Kidney (tissue), 13 donors: ENCODE measurements at regions not wholly inside any gene's neighbourhood (a gene's known extent, or its start where the extent isn't known, plus 50 kb on each side); places are given as distances from the start of the nearest gene placed in this dataset.
"Not testable (repeated sequence)": the region's sequence is repeated elsewhere in the genome, so short reads cannot be mapped to it uniquely, and the experiment has no call there.

Source experiments
- DNase-seq, 5 donors: peaks; one replicate each; pipeline ENCODE4 v3.0.0-alpha.2; 2013 to 2020
- FAIRE-seq: peaks from 2 replicates; lab custom pipeline; 2012; peaks lifted over from hg19 to GRCh38; lab: Jason Lieb, UNC
- H3K27ac ChIP-seq, 2 donors: one replicate each; pipeline ENCODE4 v1.7.0; 2013; ENCODE audit warnings: low read depth in 2 of 2, low read length in 2 of 2, inconsistent platforms in 1 of 2
- H3K27me3 ChIP-seq: one replicate; pipeline ENCODE4 v1.7.1; 2013; ENCODE audit warnings: low read length, inconsistent platforms; ENCODE audit not compliant: control insufficient read depth, insufficient read depth
- H3K36me3 ChIP-seq, 3 donors: one replicate each; pipeline versions ENCODE4 v1.7.0 to v1.7.1; 2013; ENCODE audit warnings: low read length in 3 of 3, control low read depth in 1 of 3, inconsistent platforms in 1 of 3; ENCODE audit not compliant: insufficient read depth in 3 of 3, control insufficient read depth in 2 of 3
- H3K4me1 ChIP-seq, 3 donors: one replicate each; pipeline versions ENCODE4 v1.7.0 to v1.7.1; 2013; ENCODE audit warnings: low read length in 3 of 3, inconsistent platforms in 1 of 3, low read depth in 1 of 3; ENCODE audit not compliant: control insufficient read depth in 2 of 3, insufficient read depth in 2 of 3
- H3K4me3 ChIP-seq, 3 donors: one replicate each; pipeline versions ENCODE4 v1.7.0 to v1.8.1; 2013; ENCODE audit warnings: low read length in 3 of 3, control low read depth in 1 of 3, inconsistent platforms in 1 of 3
- H3K9ac ChIP-seq, 3 donors: one replicate each; pipeline versions ENCODE4 v1.7.0 to v1.7.1; 2013; ENCODE audit warnings: low read length in 3 of 3, control low read depth in 1 of 3, inconsistent platforms in 1 of 3
- H3K9me3 ChIP-seq, 3 donors: one replicate each; pipeline versions ENCODE4 v1.7.0 to v1.7.1; 2013; ENCODE audit warnings: low read length in 3 of 3, control low read depth in 1 of 3, inconsistent platforms in 1 of 3; ENCODE audit not compliant: control insufficient read depth in 2 of 3, insufficient read depth in 1 of 3
- intact Hi-C: fragments of 100-400 bp; cut with DNase I; formaldehyde crosslinking; loops from one replicate; pipeline ENCODE4 v1.11.1; 2022
- TF ChIP-seq, protein P1 (sequence below): IDR thresholded peaks from 3 replicates; pipeline ENCODE4 v1.5.1; 2012; ENCODE audit warnings: mild to moderate bottlenecking, moderate library complexity, borderline replicate concordance; ENCODE audit not compliant: insufficient read depth; ENCODE audit errors: extremely low read depth
- donor health status: control.
- donor health status: control.
- donor health status: control.
- donor health status: control.
- donor health status: control.
- donor health status: DM: yes; HTN: yes; CAD: no.
- donor health status: Normal renal cell carcinoma (clear cell type).

DNA sequence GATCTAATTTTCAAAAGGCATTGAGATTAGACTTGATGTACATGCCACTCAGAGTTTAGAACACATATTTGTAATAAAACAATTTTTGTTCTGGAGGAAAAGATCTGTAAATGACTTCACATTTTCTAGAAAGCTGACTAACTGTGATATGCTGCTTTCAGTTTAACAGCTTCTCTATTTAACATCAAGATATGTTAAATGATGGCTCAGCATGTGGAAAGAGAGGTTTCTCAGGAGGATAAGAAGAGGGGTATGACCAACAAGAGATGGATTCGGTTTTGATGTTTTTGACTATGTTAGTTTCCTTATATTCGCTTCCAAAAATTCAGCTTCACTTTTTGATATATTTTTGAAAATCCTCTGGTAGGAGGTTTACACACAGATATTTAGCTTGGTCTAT lies 698.7 kb downstream of the GLUD2 start:
- intact Hi-C loops, result no loop called here
- Histone ChIP-seq H3K36me3 (no peaks in the 10 kb centered on the region), H3K9me3 (no peaks in the 10 kb centered on the region), H3K4me3 (no peak overlapping the region), H3K9ac (no peak overlapping the region), H3K4me1 (no peaks in the 10 kb centered on the region), H3K27me3 (no peaks in the 10 kb centered on the region), H3K27ac (no peak overlapping the region)
- DNase-seq (no peak), FAIRE-seq (no peak)
- TF ChIP-seq, protein P1, sequence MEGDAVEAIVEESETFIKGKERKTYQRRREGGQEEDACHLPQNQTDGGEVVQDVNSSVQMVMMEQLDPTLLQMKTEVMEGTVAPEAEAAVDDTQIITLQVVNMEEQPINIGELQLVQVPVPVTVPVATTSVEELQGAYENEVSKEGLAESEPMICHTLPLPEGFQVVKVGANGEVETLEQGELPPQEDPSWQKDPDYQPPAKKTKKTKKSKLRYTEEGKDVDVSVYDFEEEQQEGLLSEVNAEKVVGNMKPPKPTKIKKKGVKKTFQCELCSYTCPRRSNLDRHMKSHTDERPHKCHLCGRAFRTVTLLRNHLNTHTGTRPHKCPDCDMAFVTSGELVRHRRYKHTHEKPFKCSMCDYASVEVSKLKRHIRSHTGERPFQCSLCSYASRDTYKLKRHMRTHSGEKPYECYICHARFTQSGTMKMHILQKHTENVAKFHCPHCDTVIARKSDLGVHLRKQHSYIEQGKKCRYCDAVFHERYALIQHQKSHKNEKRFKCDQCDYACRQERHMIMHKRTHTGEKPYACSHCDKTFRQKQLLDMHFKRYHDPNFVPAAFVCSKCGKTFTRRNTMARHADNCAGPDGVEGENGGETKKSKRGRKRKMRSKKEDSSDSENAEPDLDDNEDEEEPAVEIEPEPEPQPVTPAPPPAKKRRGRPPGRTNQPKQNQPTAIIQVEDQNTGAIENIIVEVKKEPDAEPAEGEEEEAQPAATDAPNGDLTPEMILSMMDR, result no peak

DNA sequence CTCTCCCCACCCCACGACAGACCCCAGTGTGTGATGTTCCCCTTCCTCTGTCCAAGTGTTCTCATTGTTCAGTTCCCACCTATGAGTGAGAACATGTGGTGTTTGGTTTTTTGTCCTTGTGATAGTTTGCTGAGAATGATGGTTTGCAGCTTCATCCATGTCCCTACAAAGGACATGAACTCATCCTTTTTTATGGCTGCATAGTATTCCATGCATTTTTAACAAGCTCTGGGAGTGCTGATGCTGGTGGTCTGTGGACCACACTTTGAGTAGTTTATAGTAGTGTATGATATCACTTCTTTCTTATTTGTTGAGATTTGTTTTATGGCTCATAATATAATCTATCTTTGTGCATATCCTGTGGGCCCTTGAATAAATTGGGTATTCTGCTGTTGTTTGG lies 706.2 kb downstream of the GLUD2 start:
- H3K4me1 ChIP-seq, H3K9me3 ChIP-seq, H3K27ac ChIP-seq, intact Hi-C loops, DNase-seq, H3K4me3 ChIP-seq, H3K9ac ChIP-seq, H3K27me3 ChIP-seq, H3K36me3 ChIP-seq, FAIRE-seq: not testable (repeated sequence)

DNA sequence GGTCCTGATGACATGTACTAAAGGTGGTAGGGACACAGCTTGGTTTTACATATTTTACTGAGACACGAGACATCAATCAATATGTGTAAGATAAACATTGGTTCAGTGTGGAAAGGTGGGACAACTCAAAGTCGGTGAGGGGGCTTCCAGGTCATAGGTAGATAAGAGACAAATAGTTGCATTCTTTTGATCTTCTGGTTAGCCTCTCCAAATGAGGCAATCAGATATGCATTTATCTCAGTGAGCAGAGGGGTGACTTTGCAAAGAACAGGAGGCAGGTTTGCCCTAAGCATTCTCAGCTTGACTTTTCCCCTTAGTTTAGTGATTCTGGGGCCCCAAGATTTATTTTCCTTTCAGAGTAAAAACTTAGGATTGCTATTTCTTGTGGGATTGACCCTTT lies 706.9 kb downstream of the GLUD2 start:
- no peaks in the 10 kb centered on the region for H3K4me1 ChIP-seq
- no peaks in the 10 kb centered on the region for H3K27me3 ChIP-seq
- H3K27ac ChIP-seq, result no peak overlapping the region
- H3K9me3 ChIP-seq, result no peaks in the 10 kb centered on the region
- DNase-seq (no peak), FAIRE-seq (no peak)
- H3K36me3 ChIP-seq, result no peaks in the 10 kb centered on the region
- no peak overlapping the region for H3K4me3 ChIP-seq
- intact Hi-C loops, result no loop called here
- H3K9ac ChIP-seq, result no peak overlapping the region
- TF ChIP-seq, protein P1, result no peak

DNA sequence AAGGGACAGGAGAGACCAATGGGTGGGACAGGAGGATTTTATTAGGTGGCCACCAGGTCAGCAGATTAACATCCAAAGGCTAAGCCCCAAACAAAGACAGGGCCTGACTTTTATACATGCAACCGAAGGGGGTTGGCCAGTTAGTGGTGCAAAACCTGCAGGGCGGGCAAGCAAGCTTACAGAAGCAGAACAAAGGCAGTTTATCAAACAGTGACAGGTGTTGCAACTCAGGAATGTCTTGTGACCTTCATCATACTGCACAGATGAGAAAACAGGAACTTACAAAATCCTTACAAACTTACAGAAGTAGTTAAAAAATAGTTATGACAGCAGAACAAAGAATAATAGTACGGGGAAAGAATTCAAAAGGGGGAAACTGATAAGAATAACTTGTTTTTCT lies 708.1 kb downstream of the GLUD2 start:
- DNase-seq (peak in 2 of 5 donors; percentile 2 to 3), FAIRE-seq (no peak)
- no peak overlapping the region for H3K9ac ChIP-seq
- H3K4me1 ChIP-seq, result no peaks in the 10 kb centered on the region
- no peaks in the 10 kb centered on the region for H3K27me3 ChIP-seq
- H3K4me3 ChIP-seq, result no peak overlapping the region
- H3K36me3 ChIP-seq, result no peaks in the 10 kb centered on the region
- H3K9me3 ChIP-seq, result no peaks in the 10 kb centered on the region
- no peak overlapping the region for H3K27ac ChIP-seq
- intact Hi-C loops, result no loop called here
- TF ChIP-seq, protein P1, result no peak
